ENCODE measurements at regions not wholly inside any gene's neighbourhood (a gene's known extent, or its start where the extent isn't known, plus 50 kb on each side); places are given as distances from the start of the nearest gene placed in this dataset.

- FAIRE-seq: no peak
Observed at GRCh38 chr10:20998036-20998435, 100.9 kb upstream of the NEBL start.

- no peak for FAIRE-seq
Observed at GRCh38 chr10:20995123-20995987, 98.2 kb upstream of the NEBL start.

GRCh38 chr10:20993830-20994527 lies 96.9 kb upstream of the NEBL start:
- no peak for FAIRE-seq

GRCh38 chr10:20993389-20993788 lies 96.3 kb upstream of the NEBL start:
- no peak for FAIRE-seq

- FAIRE-seq: no peak
Observed at GRCh38 chr10:20991526-20991925, 94.4 kb upstream of the NEBL start.

GRCh38 chr10:20990604-20991003 lies 93.5 kb upstream of the NEBL start:
- FAIRE-seq: no peak

- no peak for FAIRE-seq
Observed at GRCh38 chr10:20988357-20988983, 91.4 kb upstream of the NEBL start.

GRCh38 chr10:20986049-20986448 lies 88.9 kb upstream of the NEBL start:
- no peak for FAIRE-seq

GRCh38 chr10:20984662-20985061 lies 87.6 kb upstream of the NEBL start:
- FAIRE-seq: no peak

- FAIRE-seq: no peak
Observed at GRCh38 chr10:20981419-20981953, 84.4 kb upstream of the NEBL start.

- FAIRE-seq: no peak
Observed at GRCh38 chr10:20978617-20979016, 81.5 kb upstream of the NEBL start.

- FAIRE-seq: no peak
Observed at GRCh38 chr10:20977300-20977699, 80.2 kb upstream of the NEBL start.

- FAIRE-seq: no peak
Observed at GRCh38 chr10:20976891-20977290, 79.8 kb upstream of the NEBL start.

GRCh38 chr10:20976390-20976789 lies 79.3 kb upstream of the NEBL start:
- no peak for FAIRE-seq

- FAIRE-seq: no peak
Observed at GRCh38 chr10:20975236-20975635, 78.1 kb upstream of the NEBL start.

GRCh38 chr10:20972925-20973324 lies 75.8 kb upstream of the NEBL start:
- FAIRE-seq: no peak

GRCh38 chr10:20971901-20972300 lies 74.8 kb upstream of the NEBL start:
- no peak for FAIRE-seq

- no peak for FAIRE-seq
Observed at GRCh38 chr10:20970708-20971107, 73.6 kb upstream of the NEBL start.

- no peak for FAIRE-seq
Observed at GRCh38 chr10:20970044-20970443, 72.9 kb upstream of the NEBL start.

GRCh38 chr10:20966426-20966825 lies 69.3 kb upstream of the NEBL start:
- FAIRE-seq: no peak

GRCh38 chr10:20963721-20964595 lies 66.8 kb upstream of the NEBL start:
- no peak for FAIRE-seq

GRCh38 chr10:20963056-20963455 lies 65.9 kb upstream of the NEBL start:
- no peak for FAIRE-seq

GRCh38 chr10:20962165-20962564 lies 65.1 kb upstream of the NEBL start:
- FAIRE-seq: no peak
